IPS DF 4.7 (cell line): ENCODE measurements at regions not wholly inside any gene's neighbourhood (a gene's known extent, or its start where the extent isn't known, plus 50 kb on each side); places are given as distances from the start of the nearest gene placed in this dataset.
"Not testable (repeated sequence)": the region's sequence is repeated elsewhere in the genome, so short reads cannot be mapped to it uniquely, and the experiment has no call there.

Experiments
- DNase-seq: peaks from one replicate; pipeline ENCODE4 v3.0.0-alpha.2; 2013; ENCODE audit warnings: low spot score; ENCODE audit errors: extremely low read depth

GRCh38 chr7:16933296-16934279, 51.8 kb upstream of the AGR3 start:
- no peak for DNase-seq

GRCh38 chr7:16934722-16935340, 53.0 kb upstream of the AGR3 start:
- DNase-seq = no peak

GRCh38 chr7:16935341-16935735, 53.6 kb upstream of the AGR3 start:
- DNase-seq = no peak

GRCh38 chr7:16936626-16937422, 55.0 kb upstream of the AGR3 start:
- DNase-seq = no peak

GRCh38 chr7:16939161-16939560, 57.4 kb upstream of the AGR3 start:
- DNase-seq = no peak

- no peak for DNase-seq
Observed at GRCh38 chr7:16940776-16941175, 59.0 kb upstream of the AGR3 start.

- DNase-seq = no peak
Observed at GRCh38 chr7:16942929-16943509, 61.2 kb upstream of the AGR3 start.

- no peak for DNase-seq
Observed at GRCh38 chr7:16944936-16945335, 63.2 kb upstream of the AGR3 start.

GRCh38 chr7:16945372-16945771, 63.6 kb upstream of the AGR3 start:
- DNase-seq = no peak

- not testable (repeated sequence) for DNase-seq
Observed at GRCh38 chr7:16948110-16948509, 66.3 kb upstream of the AGR3 start.

- no peak for DNase-seq
Observed at GRCh38 chr7:16951483-16952080, 69.8 kb upstream of the AGR3 start.

- no peak for DNase-seq
Observed at GRCh38 chr7:16954321-16954720, 72.5 kb upstream of the AGR3 start.

GRCh38 chr7:16958724-16959123, 76.9 kb upstream of the AGR3 start:
- DNase-seq = no peak

GRCh38 chr7:16960337-16960965, 78.7 kb upstream of the AGR3 start:
- DNase-seq = no peak

GRCh38 chr7:16961641-16962040, 79.9 kb upstream of the AGR3 start:
- no peak for DNase-seq

- no peak for DNase-seq
Observed at GRCh38 chr7:16963044-16963443, 81.3 kb upstream of the AGR3 start.

- not testable (repeated sequence) for DNase-seq
Observed at GRCh38 chr7:16965697-16966096, 83.9 kb upstream of the AGR3 start.

GRCh38 chr7:16967300-16967811, 85.6 kb upstream of the AGR3 start:
- no peak for DNase-seq

GRCh38 chr7:16970732-16971482, 89.1 kb upstream of the AGR3 start:
- DNase-seq = no peak

- DNase-seq = no peak
Observed at GRCh38 chr7:16975712-16976111, 93.9 kb upstream of the AGR3 start.
